Body of pancreas (tissue), 4 donors: ENCODE measurements at regions not wholly inside any gene's neighbourhood (a gene's known extent, or its start where the extent isn't known, plus 50 kb on each side); places are given as distances from the start of the nearest gene placed in this dataset.
A peak's percentile ranks its signal among the peaks of the same experiment; 100 is the strongest.

Experiments used
- ATAC-seq: fragments of 150-250 bp; one replicate; pipeline ENCODE4 v1.9.1; 2016
- DNase-seq, 4 donors: peaks; one replicate each; pipeline ENCODE4 v3.0.0-alpha.2; 2019
- H3K27ac ChIP-seq, 4 donors: fragments of 200-600 bp; sonication (generic); 1 replicate in 3 of 4; 2 replicates in 1 of 4; pipeline versions ENCODE4 v1.5.1 to v1.6.1; 2016 to 2019; ENCODE audit warnings: mild to moderate bottlenecking in 1 of 4, mixed read lengths in 1 of 4, moderate library complexity in 1 of 4
- H3K27me3 ChIP-seq, 2 donors: fragments of 200-600 bp; sonication (generic); one replicate each; pipeline ENCODE4 v1.6.0; 2016; ENCODE audit warnings: mild to moderate bottlenecking in 1 of 2
- H3K36me3 ChIP-seq, 2 donors: fragments of 200-600 bp; sonication (generic); replicated peaks in 1 of 2; 2 replicates each; pipeline ENCODE4 v1.5.1; 2016; ENCODE audit warnings: low read depth in 2 of 2; ENCODE audit not compliant: insufficient read depth in 1 of 2
- H3K4me1 ChIP-seq: fragments of 200-600 bp; sonication (generic); one replicate; pipeline ENCODE4 v1.6.0; 2016
- H3K4me3 ChIP-seq, 2 donors: fragments of 200-600 bp; sonication (generic); 1 replicate in 1 of 2; 2 replicates in 1 of 2; pipeline ENCODE4 v1.5.1; 2016 to 2019
- H3K9me3 ChIP-seq, 3 donors: fragments of 200-600 bp; sonication (generic); 1 replicate in 2 of 3; 2 replicates in 1 of 3; pipeline ENCODE4 v1.5.1; 2016
- POLR2A ChIP-seq, 3 donors: fragments of 450-650 bp; IDR thresholded peaks; one replicate each; pipeline ENCODE4 v1.6.1; 2016; ENCODE audit warnings: antibody characterized with exemption in 3 of 3, mild to moderate bottlenecking in 2 of 3
- WGBS, 2 donors: methylation state at CpG; one replicate each; pipeline ENCODE4 v1.1.5; 2017; 5-methylcytosine and 5-hydroxymethylcytosine counted together
- intact Hi-C: fragments of 100-400 bp; cut with DNase I; formaldehyde crosslinking; loops from one replicate; pipeline ENCODE4 v1.15.1; 2023
- TF ChIP-seq, protein P1 (sequence below), 7 experiments: fragments of 450-650 bp in 4 of 7; fragments of 200-600 bp in 3 of 7; sonication (generic) in 3 of 7; IDR thresholded peaks; one replicate each; pipeline ENCODE4 v1.5.1; 2016 to 2019; ENCODE audit warnings: antibody characterized with exemption in 7 of 7

DNA sequence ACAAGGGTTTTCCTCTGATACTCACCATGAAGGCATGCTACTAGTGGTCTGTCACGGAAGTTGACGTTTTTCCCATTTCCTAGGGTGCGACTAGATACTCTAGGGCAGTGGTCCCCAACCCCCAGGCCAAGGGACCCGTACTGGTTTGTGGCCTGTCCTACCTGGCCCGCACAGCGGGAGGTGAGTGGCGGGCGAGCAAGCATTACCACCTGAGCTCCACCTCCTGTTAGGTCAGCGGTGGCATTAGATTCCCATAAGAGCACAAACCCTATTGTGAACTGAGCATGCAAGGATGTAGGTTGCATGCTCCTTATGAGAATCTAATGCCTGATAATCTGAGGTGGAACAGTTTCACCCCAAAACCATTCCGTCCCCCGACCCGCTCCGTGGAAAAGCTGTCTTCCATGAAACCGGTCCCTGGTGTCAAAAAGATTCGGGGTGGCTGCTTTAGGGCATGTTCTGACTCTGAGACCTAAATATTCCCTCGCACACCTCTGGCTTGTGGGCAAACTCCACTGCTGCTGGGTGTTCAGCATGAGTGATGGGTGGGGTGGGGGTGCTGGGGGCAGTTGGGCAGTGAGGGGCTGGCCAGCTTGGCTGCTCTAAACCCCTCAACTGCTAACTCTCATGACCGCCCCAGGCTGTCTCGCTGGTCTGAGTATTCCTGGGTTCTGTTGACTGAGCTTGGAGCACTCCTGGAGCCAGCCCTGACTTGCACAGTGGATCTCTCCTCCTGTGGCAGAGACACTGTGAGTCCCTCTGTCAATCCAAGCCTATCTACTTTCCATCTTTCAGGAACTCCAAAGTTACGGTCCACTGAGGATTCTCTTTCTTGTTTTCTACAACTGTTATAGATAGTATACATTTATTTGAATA lies 78.3 kb upstream of the NEK6 start:
- WGBS, 2 donors: 86 to 88% methylated on average over 15 to 19 of the region's 19 CpGs
- no peaks in the 10 kb centered on the region for H3K36me3 ChIP-seq
- H3K4me3 ChIP-seq: no peak overlapping the region
- no peaks in the 10 kb centered on the region for H3K9me3 ChIP-seq
- DNase-seq (no peak), ATAC-seq (no peak)
- TF ChIP-seq, protein P1, sequence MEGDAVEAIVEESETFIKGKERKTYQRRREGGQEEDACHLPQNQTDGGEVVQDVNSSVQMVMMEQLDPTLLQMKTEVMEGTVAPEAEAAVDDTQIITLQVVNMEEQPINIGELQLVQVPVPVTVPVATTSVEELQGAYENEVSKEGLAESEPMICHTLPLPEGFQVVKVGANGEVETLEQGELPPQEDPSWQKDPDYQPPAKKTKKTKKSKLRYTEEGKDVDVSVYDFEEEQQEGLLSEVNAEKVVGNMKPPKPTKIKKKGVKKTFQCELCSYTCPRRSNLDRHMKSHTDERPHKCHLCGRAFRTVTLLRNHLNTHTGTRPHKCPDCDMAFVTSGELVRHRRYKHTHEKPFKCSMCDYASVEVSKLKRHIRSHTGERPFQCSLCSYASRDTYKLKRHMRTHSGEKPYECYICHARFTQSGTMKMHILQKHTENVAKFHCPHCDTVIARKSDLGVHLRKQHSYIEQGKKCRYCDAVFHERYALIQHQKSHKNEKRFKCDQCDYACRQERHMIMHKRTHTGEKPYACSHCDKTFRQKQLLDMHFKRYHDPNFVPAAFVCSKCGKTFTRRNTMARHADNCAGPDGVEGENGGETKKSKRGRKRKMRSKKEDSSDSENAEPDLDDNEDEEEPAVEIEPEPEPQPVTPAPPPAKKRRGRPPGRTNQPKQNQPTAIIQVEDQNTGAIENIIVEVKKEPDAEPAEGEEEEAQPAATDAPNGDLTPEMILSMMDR (IDR thresholded peaks at IDR 0.05): no peak
- no peak for TF ChIP-seq POLR2A (IDR thresholded peaks at IDR 0.05)
- H3K27ac ChIP-seq: no peak overlapping the region
- intact Hi-C loops: no loop called here
- H3K27me3 ChIP-seq: no peaks in the 10 kb centered on the region
- peaks cover 3% of the 10 kb centered on the region for H3K4me1 ChIP-seq

DNA sequence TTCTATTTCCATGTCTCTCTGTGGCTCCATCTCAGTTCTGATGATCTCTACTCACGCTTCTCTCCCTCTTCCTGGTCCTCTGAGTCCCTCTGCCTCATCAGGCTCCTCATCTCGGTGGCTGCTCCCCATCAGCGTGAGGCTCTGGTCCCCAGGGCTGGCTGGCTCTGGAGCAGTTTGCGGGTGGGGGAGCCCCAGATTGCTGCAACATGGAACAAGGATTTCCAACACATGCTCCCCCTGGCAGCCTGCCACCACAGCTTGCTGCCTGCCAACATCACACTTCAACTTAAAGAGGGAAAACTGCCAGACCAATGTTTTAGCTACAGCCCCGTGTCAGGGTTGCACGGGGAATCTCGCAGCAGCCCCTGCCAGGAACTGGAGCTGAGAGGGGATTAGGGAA lies 77.2 kb upstream of the NEK6 start:
- TF ChIP-seq, protein P1 (IDR thresholded peaks at IDR 0.05): no peak
- TF ChIP-seq POLR2A (IDR thresholded peaks at IDR 0.05): no peak
- intact Hi-C loops: no loop called here
- peaks cover 3% of the 10 kb centered on the region for H3K4me1 ChIP-seq
- WGBS, 2 donors: 27 to 31% methylated on average over 4 to 7 of the region's 7 CpGs
- H3K27ac ChIP-seq: no peak overlapping the region
- no peak overlapping the region for H3K4me3 ChIP-seq
- H3K27me3 ChIP-seq: no peaks in the 10 kb centered on the region
- peak in 3 of 4 donors; percentile 39 to 55 (median 44) for DNase-seq
- no peaks in the 10 kb centered on the region for H3K9me3 ChIP-seq
- ATAC-seq: no peak
- H3K36me3 ChIP-seq: no peaks in the 10 kb centered on the region

DNA sequence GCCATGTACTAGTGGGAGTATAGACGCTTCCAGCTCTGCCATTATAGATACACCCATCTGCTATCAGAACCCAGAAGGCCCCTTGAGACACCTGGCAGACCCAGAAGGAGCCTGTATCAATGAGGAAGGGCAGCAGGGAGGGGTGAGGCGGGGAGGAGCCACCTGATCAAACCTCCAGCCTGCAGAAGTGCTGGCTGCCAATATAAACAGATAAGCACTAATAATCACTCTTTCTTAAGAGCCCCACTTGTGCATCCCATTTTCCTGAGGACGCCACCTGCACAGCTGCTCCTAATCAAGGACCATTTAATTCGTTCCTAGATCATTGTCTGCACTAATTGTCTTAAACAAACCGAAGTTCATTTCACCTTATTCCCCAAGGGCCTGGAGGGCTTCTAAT lies 75.0 kb upstream of the NEK6 start:
- Histone ChIP-seq H3K36me3 (no peaks in the 10 kb centered on the region), H3K27me3 (no peaks in the 10 kb centered on the region)

DNA sequence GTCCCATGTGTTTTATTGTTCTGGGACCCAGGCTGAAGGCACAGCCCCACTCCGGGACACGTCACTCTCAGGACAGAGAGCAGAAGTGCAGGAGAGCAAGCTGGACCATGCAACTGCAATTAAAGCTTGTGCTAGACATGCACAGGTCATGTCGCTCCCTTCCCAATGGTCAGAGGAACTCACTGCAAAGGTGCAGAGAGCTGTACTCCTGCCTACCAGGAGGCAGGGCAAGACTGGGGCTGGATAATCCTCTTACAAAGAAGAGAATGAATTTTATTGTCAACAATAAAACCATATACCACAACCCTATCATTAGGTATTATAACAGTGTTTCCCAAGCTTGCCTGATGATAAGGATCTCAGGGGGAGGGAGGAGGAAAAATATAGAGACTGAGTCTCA lies 74.0 kb upstream of the NEK6 start:
- H3K27me3 ChIP-seq: no peaks in the 10 kb centered on the region
- ATAC-seq (no peak), DNase-seq (no peak)
- WGBS, 2 donors: 89 to 100% methylated on average over 3 of the region's 3 CpGs
- no peak overlapping the region for H3K27ac ChIP-seq
- TF ChIP-seq, protein P1 (IDR thresholded peaks at IDR 0.05): no peak
- TF ChIP-seq POLR2A (IDR thresholded peaks at IDR 0.05): no peak
- H3K36me3 ChIP-seq: no peaks in the 10 kb centered on the region
- peaks cover 3% of the 10 kb centered on the region for H3K4me1 ChIP-seq
- no peaks in the 10 kb centered on the region for H3K9me3 ChIP-seq
- no peak overlapping the region for H3K4me3 ChIP-seq
- intact Hi-C loops: no loop called here

More for the DNA sequence above, 75.0 kb upstream of the NEK6 start:
- intact Hi-C loops: no loop called here
- 24 to 49% methylated on average over 5 of the region's 5 CpGs for WGBS, 2 donors
- H3K4me1 ChIP-seq: peaks cover 3% of the 10 kb centered on the region
- ATAC-seq (no peak), DNase-seq (no peak)
- H3K9me3 ChIP-seq: no peaks in the 10 kb centered on the region
- no peak for TF ChIP-seq POLR2A (IDR thresholded peaks at IDR 0.05)
- TF ChIP-seq, protein P1 (IDR thresholded peaks at IDR 0.05): no peak
- no peak overlapping the region for H3K27ac ChIP-seq
- H3K4me3 ChIP-seq: no peak overlapping the region

DNA sequence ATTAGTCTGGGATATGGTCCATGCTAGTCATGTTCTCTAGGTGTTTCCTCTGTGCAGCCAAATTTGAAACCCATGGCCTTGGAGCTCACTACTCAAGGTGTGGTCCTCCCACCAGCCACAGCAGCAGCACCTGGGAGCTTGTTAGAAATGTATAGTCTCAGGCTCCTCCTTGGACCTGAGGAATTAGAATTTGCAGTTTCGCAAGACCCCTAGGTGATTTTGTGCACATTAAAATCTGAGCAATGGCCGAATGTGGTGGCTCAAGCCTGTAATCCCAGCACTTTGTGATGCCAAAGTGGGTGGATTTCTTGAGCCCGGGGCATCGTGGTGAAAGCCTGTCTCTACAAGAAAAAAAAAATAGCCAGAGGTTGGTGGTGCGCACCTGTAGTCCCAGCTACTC lies 72.3 kb upstream of the NEK6 start:
- Histone ChIP-seq H3K36me3 (no peaks in the 10 kb centered on the region), H3K4me3 (no peak overlapping the region), H3K27ac (no peak overlapping the region), H3K4me1 (peaks cover 3% of the 10 kb centered on the region), H3K27me3 (no peaks in the 10 kb centered on the region), H3K9me3 (no peaks in the 10 kb centered on the region)
- intact Hi-C loops: no loop called here
- DNase-seq: no peak
- 87 to 88% methylated on average over 5 of the region's 5 CpGs for WGBS, 2 donors
- TF ChIP-seq POLR2A (IDR thresholded peaks at IDR 0.05): no peak
- TF ChIP-seq, protein P1 (IDR thresholded peaks at IDR 0.05): no peak
- no peak for ATAC-seq
